GM19035 (cell line): ENCODE measurements at regions not wholly inside any gene's neighbourhood (a gene's known extent, or its start where the extent isn't known, plus 50 kb on each side); places are given as distances from the start of the nearest gene placed in this dataset.

Experiments used
- ATAC-seq: cut with Tn5 transposase; IDR thresholded peaks from one replicate; pipeline ENCODE4 v1.9.1; 2021; ENCODE audit not compliant: unreplicated experiment

- ATAC-seq: no peak
Measured at GRCh38 chr5:173796721-173797495, 91.2 kb upstream of the CPEB4 start.

GRCh38 chr5:173798127-173798810 lies 89.9 kb upstream of the CPEB4 start:
- ATAC-seq: no peak

- no peak for ATAC-seq
Measured at GRCh38 chr5:173800340-173800739, 87.8 kb upstream of the CPEB4 start.

- ATAC-seq: no peak
Measured at GRCh38 chr5:173801006-173801405, 87.1 kb upstream of the CPEB4 start.

GRCh38 chr5:173802670-173803165 lies 85.4 kb upstream of the CPEB4 start:
- no peak for ATAC-seq

- no peak for ATAC-seq
Measured at GRCh38 chr5:173804579-173804978, 83.6 kb upstream of the CPEB4 start.

- no peak for ATAC-seq
Measured at GRCh38 chr5:173806270-173807035, 81.7 kb upstream of the CPEB4 start.

GRCh38 chr5:173807181-173807655 lies 80.9 kb upstream of the CPEB4 start:
- ATAC-seq: no peak

GRCh38 chr5:173808079-173808808 lies 79.9 kb upstream of the CPEB4 start:
- ATAC-seq: no peak

GRCh38 chr5:173809014-173809413 lies 79.1 kb upstream of the CPEB4 start:
- no peak for ATAC-seq

GRCh38 chr5:173812811-173813550 lies 75.2 kb upstream of the CPEB4 start:
- no peak for ATAC-seq

GRCh38 chr5:173814053-173814452 lies 74.1 kb upstream of the CPEB4 start:
- ATAC-seq: no peak

- ATAC-seq: no peak
Measured at GRCh38 chr5:173815571-173815970, 72.6 kb upstream of the CPEB4 start.

- no peak for ATAC-seq
Measured at GRCh38 chr5:173816728-173817127, 71.4 kb upstream of the CPEB4 start.

GRCh38 chr5:173817561-173817960 lies 70.6 kb upstream of the CPEB4 start:
- ATAC-seq: no peak

- no peak for ATAC-seq
Measured at GRCh38 chr5:173819521-173819920, 68.6 kb upstream of the CPEB4 start.

- no peak for ATAC-seq
Measured at GRCh38 chr5:173823274-173823644, 64.9 kb upstream of the CPEB4 start.

GRCh38 chr5:173823721-173824567 lies 64.2 kb upstream of the CPEB4 start:
- ATAC-seq: no peak

- no peak for ATAC-seq
Measured at GRCh38 chr5:173825215-173825865, 62.8 kb upstream of the CPEB4 start.
